Stimulated activated memory B cell treated with anti-CD40 and anti-IgM and Interleukin-4, amounts not matched to agents 10 μg/mL and 1 μg/mL and 100 μg/mL, for 72 hours (primary cell): ENCODE measurements at regions not wholly inside any gene's neighbourhood (a gene's known extent, or its start where the extent isn't known, plus 50 kb on each side); places are given as distances from the start of the nearest gene placed in this dataset.

Source experiments
- ATAC-seq: fragments of 150-1000 bp; cut with Tn5 transposase; 2 replicates; pipeline ENCODE4 v1.10.0; 2021
- H3K27ac Mint-ChIP-seq: one replicate; pipeline ENCODE4 v1.8.0; 2022; ENCODE audit warnings: mild to moderate bottlenecking, mixed read lengths
- H3K27me3 Mint-ChIP-seq: one replicate; pipeline ENCODE4 v1.8.0; 2022; ENCODE audit warnings: mixed read lengths
- H3K36me3 Mint-ChIP-seq: one replicate; pipeline ENCODE4 v1.8.0; 2022; ENCODE audit warnings: mixed read lengths
- H3K4me1 Mint-ChIP-seq: one replicate; pipeline ENCODE4 v1.8.0; 2022; ENCODE audit warnings: mixed read lengths
- H3K4me3 Mint-ChIP-seq: one replicate; pipeline ENCODE4 v1.8.0; 2022; ENCODE audit warnings: mild to moderate bottlenecking, moderate library complexity, mixed read lengths
- H3K9me3 Mint-ChIP-seq: one replicate; pipeline ENCODE4 v1.8.0; 2022; ENCODE audit warnings: mixed read lengths

DNA sequence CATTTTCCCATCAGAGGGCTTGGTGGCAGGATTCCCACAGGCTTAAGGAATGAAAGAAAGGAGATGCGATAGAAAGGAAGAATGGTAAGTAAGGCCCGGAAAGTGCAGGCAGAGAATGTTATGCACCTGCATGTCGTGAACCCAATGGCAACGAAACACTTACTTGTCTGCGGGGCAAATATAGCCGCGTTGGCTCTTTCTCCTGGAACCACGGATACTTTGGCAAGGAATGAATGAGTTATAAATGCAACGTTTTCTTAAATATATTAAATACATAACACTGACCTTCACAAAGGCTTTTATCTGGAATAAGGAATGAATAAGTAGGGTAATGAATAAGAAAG is 192.1 kb downstream of the KATNAL1 start:
- H3K36me3 Mint-ChIP-seq = no peaks in the 10 kb centered on the region
- H3K27ac Mint-ChIP-seq = no peak overlapping the region
- peak overlapping the region; percentile 57 for H3K4me3 Mint-ChIP-seq
- ATAC-seq = no peak
- no peaks in the 10 kb centered on the region for H3K9me3 Mint-ChIP-seq
- peaks cover 21% of the 10 kb centered on the region for H3K27me3 Mint-ChIP-seq
- peaks cover 26% of the 10 kb centered on the region for H3K4me1 Mint-ChIP-seq

DNA sequence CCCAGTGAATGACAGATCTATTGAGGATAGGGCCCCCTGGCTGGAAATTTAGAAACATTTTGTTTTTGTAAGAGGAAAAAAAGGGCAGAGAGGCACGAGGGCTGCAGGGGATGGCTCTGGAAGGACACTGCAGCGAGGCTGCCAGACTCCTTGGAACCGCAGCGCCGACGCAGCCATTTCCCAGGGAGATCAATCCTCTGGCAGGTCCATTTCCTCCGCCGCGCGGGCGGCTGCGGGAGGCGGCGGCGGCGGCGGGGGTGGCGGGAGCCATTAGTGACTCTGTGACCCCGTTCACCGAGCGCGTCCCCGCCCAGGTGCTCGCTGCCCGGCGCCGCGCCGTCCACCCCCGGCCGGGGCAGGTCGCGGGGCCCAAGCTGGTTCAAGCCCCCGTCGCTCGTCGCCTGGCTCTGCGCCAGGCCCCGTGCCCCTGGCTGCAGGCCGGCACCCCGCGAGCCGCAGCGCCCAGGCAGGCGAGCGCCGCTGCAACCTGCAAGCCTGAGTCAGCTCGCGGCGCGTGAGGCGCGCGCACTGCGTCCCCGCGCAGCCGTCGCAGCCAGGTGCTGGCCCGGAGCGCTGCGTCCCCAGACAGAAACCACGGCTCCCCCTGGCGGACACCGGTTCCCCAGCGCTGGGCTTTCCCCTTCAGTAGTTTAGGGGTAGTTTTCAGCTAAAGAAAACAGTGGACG is 192.6 kb downstream of the KATNAL1 start:
- Mint-ChIP-seq H3K9me3 (no peaks in the 10 kb centered on the region), H3K4me1 (peaks cover 21% of the 10 kb centered on the region), H3K36me3 (no peaks in the 10 kb centered on the region), H3K27me3 (peaks cover 21% of the 10 kb centered on the region), H3K4me3 (peak overlapping the region; percentile 83), H3K27ac (peak overlapping the region; percentile 63)
- peak; percentile 96 for ATAC-seq

DNA sequence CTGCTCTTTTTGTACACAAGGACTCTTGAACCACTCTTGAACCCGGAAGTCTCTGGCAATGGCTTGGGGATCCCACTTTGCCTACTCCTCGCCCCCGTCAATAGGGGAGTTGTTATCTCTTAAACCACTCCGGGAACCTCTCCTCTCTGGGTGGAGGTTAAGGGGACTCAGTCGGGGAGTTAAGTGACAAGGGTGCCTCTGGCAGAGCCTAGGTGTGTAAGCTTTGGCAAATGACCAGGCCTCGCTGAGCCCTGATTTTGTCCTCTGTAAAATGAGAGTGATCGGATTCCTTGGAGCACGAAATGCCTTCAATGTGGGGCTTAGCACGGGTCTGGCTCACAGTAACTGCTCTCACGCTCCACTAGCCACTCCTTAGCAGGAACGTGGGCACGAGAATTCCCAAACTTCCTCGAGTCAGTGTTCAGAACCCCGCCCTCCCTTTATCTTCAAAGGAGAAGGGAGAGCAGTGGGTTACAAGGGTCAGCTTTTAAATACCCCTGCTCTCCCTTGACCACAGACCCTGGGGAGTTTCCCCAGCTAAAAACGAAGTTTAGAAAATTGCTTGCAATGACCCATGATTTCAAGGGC is 193.3 kb downstream of the KATNAL1 start:
- H3K27ac Mint-ChIP-seq = peak overlapping the region; percentile 63

DNA sequence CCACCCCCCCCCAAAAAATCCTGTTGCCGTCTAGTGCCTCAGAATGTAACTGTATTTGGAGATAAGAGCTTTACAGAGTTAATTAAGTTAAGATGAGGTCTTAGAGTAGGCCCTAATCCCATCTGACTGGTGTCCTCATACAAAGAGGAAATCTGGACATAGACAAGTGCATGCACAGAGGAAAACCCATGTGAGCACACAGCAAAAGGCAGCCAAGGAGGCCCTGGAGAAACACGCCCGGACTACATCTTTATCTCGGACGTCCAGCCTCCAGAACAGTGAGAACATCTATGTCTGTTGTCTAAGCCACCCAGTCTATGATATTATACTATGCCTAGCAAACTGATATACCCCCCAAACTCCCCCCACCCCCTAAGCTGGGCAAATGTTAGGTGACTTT is 193.8 kb downstream of the KATNAL1 start:
- no peak overlapping the region for H3K4me3 Mint-ChIP-seq
- no peak for ATAC-seq
- peaks cover 21% of the 10 kb centered on the region for H3K27me3 Mint-ChIP-seq
- H3K27ac Mint-ChIP-seq = no peak overlapping the region
- H3K4me1 Mint-ChIP-seq = peaks cover 17% of the 10 kb centered on the region
- H3K9me3 Mint-ChIP-seq = no peaks in the 10 kb centered on the region
- no peaks in the 10 kb centered on the region for H3K36me3 Mint-ChIP-seq

More for the DNA sequence above, 193.3 kb downstream of the KATNAL1 start:
- H3K9me3 Mint-ChIP-seq = no peaks in the 10 kb centered on the region
- H3K36me3 Mint-ChIP-seq = no peaks in the 10 kb centered on the region
- peaks cover 21% of the 10 kb centered on the region for H3K27me3 Mint-ChIP-seq
- H3K4me1 Mint-ChIP-seq = peaks cover 17% of the 10 kb centered on the region
- peak overlapping the region; percentile 83 for H3K4me3 Mint-ChIP-seq
- no peak for ATAC-seq

DNA sequence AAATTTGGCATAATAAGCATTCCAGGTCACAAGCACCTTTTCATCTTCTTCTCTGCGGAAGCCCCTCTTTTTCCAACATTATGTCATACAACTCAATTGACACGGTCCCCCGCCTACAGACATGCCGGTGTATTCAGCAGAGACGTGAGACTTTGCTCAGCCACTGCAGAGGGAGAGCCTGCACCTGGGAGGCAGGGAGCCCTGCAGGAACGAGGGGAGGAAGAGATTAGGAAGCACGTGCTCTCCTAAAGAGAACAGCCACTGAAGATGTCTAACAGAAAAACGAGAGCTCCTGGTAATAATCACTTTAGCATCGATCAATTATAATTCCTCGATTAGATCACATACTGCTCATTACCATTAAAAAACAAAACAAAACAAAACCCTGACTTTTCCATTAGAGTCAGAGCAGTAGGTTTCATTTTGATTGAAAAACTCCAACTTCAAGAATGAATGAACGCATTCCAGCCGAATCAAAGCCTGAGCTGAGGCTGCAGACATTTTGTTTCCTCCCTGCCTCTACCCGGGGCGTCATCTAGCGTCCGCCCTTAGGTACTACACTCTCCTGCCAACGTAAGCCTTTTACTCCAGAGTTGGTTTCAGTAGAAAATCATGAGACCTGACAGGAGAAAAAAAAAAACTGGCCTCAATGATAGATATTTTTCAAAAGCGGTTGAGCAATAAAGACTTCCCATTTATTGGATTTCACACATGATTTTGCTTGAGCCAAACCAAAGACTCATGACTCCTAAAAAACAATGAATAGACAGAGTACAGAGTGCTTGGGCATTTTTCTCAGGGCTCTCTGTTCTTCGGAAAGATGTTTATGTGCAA is 194.5 kb downstream of the KATNAL1 start:
- Mint-ChIP-seq H3K4me1 (peaks cover 17% of the 10 kb centered on the region), H3K4me3 (peak overlapping the region; percentile 74), H3K27ac (peak overlapping the region; percentile 24), H3K9me3 (no peaks in the 10 kb centered on the region), H3K36me3 (no peaks in the 10 kb centered on the region), H3K27me3 (peaks cover 18% of the 10 kb centered on the region)
- peak; percentile 54 for ATAC-seq

DNA sequence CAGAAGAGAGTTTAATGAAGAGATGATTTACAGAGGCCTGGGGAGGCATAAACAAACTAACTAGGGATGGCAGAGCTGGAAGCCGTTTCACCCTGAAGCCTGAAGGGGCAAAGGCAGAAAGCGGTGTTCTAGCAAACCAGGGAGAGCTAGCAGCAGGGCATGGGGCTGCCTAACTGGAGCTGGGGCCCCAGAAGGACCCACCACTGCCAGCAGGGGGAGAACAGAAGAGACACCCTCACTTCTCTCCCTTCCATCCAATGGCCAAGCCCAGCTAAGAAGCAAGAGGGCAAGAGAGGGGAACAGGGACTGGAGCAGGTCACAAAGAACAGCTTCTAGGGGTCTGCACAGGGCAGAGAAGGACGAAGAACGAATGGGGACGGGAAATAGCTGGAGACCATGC is 195.5 kb downstream of the KATNAL1 start:
- H3K27ac Mint-ChIP-seq = no peak overlapping the region
- ATAC-seq = no peak
- H3K4me1 Mint-ChIP-seq = peaks cover 17% of the 10 kb centered on the region
- no peaks in the 10 kb centered on the region for H3K9me3 Mint-ChIP-seq
- no peaks in the 10 kb centered on the region for H3K36me3 Mint-ChIP-seq
- H3K4me3 Mint-ChIP-seq = no peak overlapping the region
- peaks cover 10% of the 10 kb centered on the region for H3K27me3 Mint-ChIP-seq

DNA sequence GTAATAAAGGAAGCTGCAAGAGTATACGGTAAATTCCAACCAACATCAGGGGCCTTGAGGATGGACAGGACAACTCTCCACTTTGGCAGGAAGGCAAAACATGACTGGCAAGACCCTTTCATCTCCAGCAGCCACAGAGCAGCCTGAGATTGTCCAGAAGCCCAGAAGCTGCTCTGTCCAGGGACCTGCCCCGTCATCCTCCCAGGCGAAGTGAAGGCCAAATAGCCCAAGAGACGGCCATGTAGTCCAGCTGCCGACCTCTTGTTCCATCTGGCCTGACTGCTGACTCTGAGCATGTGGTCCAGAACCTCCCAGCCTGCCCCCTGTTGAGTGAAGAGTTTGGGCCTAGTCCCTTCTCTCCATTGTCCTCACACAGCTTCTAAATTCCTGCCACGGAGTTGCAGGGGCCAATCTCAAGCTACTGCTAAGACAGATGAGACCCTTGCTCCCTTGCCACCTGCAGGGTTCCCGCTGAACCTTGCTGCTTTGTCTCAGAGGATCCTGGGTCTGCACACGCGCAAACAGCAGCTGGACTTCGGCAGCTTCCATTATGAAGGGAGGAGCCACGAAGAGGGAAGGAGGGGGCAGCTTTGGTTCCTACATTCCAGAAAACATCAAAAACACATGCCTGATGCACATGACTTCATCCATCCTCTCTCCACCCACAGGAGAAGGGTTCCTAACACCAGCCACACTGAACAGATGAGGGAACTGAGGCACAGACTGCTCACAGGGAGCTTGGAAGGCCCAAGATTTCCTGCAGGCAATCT is 196.9 kb downstream of the KATNAL1 start:
- no peak for ATAC-seq
- no peaks in the 10 kb centered on the region for H3K36me3 Mint-ChIP-seq
- no peaks in the 10 kb centered on the region for H3K9me3 Mint-ChIP-seq
- no peak overlapping the region for H3K4me3 Mint-ChIP-seq
- H3K4me1 Mint-ChIP-seq = peaks cover 17% of the 10 kb centered on the region
- no peak overlapping the region for H3K27ac Mint-ChIP-seq
- peaks cover 1% of the 10 kb centered on the region for H3K27me3 Mint-ChIP-seq

DNA sequence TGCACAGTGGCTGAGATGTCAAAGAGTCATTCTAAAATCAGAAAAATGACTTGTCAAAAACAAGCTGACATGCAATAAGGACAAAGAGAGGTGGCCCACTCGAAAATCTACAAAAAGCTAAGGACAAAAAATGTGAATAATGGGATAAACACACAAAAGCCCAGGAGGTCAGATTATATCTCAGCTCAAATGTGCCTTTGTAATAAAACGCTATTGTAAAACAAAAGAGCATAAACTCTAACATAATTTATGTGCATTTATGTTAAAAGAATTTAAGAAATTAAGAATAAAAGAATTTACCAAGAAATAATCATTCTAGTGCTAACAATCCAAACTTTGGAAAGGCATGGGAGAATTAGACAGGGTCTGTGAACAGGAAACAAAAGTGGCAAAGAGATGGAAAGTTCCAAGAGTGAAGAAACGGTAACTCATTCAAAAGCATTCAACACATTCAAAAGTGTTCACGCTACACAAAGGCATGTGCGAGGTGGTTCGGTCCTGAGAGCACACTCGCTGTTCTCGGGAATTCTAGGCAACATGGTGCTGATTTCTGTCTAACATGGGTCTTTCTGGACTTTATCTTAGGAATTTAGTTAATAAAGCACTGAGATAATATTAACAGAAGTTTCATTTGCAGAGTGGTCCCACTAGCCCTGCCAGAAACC is 197.7 kb downstream of the KATNAL1 start:
- no peak for ATAC-seq
- Mint-ChIP-seq H3K4me1 (peaks cover 17% of the 10 kb centered on the region), H3K36me3 (no peaks in the 10 kb centered on the region), H3K4me3 (no peak overlapping the region), H3K27me3 (peaks cover 10% of the 10 kb centered on the region), H3K9me3 (no peaks in the 10 kb centered on the region), H3K27ac (no peak overlapping the region)

DNA sequence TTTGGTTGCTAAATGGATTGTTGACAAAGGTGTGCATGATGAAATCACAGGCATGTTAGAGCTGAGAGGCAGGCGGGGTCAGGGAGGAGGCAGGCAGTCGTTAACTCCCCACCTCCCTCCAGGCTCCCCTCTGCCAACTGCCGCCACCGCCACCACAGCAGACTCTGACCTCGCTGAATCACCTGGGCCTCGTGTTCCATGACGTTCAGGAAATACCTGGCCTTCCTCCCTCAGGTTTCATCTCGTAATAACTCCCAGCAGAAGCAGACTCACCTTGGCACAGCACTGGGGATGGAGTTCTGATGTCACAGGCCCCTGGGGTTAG is 198.5 kb downstream of the KATNAL1 start:
- Mint-ChIP-seq H3K4me1 (peaks cover 17% of the 10 kb centered on the region), H3K4me3 (no peak overlapping the region), H3K36me3 (no peaks in the 10 kb centered on the region), H3K27ac (no peak overlapping the region), H3K27me3 (peaks cover 12% of the 10 kb centered on the region), H3K9me3 (no peaks in the 10 kb centered on the region)
- ATAC-seq = no peak

DNA sequence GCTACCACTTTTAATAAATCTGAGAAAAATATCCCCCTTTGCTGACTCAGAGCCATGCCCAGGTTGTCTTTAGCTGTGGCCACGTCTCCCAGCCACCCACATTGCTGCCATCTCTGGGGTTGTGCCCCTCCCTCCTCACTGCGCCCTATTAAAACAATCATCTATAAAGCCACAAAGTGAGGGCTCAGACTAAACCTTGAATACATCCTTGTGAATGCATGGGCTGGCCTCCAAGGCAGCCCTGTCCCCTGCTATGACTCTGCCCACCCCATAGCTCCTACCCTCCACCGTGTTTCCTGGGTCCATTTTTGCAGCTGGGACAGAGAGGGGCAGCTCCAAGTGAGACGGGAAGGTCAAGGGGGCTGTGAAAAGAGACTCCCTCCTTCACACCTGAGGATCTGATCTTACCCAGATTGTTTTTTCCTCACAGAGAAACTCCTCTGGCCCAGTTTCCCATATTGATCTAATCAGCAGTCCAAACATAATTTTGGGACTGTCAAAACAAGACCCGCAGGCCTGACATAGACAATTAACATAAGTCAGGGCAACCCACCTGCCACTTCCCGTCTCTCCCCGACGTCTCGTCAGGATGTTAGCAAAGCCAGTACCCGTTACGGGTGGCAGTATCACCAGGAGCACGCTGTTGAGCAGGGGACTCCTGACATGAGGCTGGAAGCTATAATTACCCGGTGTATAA is 199.0 kb downstream of the KATNAL1 start:
- Mint-ChIP-seq H3K27me3 (peaks cover 12% of the 10 kb centered on the region), H3K4me3 (no peak overlapping the region), H3K27ac (no peak overlapping the region), H3K4me1 (peaks cover 17% of the 10 kb centered on the region), H3K9me3 (no peaks in the 10 kb centered on the region), H3K36me3 (no peaks in the 10 kb centered on the region)
- no peak for ATAC-seq

DNA sequence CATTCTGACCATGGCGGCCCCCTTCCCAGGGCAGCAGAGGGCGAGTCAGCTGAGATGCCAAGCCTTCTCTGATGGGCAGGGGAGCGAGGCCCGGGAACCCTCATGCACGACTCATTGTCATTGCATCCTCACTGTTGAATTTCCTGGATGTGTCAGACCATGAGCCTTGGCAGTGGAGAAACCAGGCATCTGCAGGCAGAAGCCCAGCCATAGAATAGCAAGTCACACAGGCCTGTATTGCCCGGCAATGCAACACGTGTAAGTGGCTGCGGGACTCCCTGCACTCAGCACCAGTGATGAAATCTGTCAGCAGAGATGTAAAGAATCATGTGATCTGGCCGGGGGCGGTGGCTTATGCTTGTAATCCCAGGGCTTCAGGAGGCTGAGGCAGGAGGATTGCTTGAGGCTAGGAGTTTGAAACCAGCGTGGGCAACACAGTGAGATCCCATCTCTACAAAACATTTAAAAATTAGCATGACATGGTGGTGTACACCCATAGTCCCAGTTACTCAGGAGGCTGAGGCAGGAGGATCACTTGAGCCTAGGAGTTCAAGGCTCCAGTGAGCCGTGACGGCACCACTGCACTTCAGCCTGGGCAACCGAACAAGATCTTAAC is 199.7 kb downstream of the KATNAL1 start:
- H3K4me1 Mint-ChIP-seq = peaks cover 10% of the 10 kb centered on the region
- peaks cover 12% of the 10 kb centered on the region for H3K27me3 Mint-ChIP-seq
- H3K27ac Mint-ChIP-seq = no peak overlapping the region
- no peak overlapping the region for H3K4me3 Mint-ChIP-seq
- no peak for ATAC-seq
- no peaks in the 10 kb centered on the region for H3K9me3 Mint-ChIP-seq
- no peaks in the 10 kb centered on the region for H3K36me3 Mint-ChIP-seq

DNA sequence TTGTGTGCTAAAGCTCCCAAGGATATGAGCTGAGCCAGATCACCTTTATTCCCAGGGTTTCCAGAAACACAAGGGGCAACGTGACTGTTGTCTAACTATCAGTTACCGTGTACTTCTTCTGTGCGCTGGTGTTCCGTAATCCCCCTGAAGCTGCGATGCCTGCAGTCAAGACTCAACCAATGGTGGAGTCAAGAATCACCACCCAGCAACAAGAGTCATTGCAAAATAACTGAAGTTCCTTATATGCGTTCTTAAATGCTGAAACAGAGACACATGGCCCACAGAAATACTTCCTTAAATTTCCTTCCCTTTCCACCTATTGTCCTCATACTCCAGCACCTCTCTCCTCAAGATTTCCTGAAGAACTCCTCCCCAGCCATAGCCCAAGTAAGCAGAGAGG is 200.2 kb downstream of the KATNAL1 start:
- H3K36me3 Mint-ChIP-seq = no peaks in the 10 kb centered on the region
- no peak overlapping the region for H3K27ac Mint-ChIP-seq
- ATAC-seq = no peak
- no peaks in the 10 kb centered on the region for H3K9me3 Mint-ChIP-seq
- H3K27me3 Mint-ChIP-seq = peaks cover 12% of the 10 kb centered on the region
- H3K4me3 Mint-ChIP-seq = no peak overlapping the region
- H3K4me1 Mint-ChIP-seq = peaks cover 5% of the 10 kb centered on the region

DNA sequence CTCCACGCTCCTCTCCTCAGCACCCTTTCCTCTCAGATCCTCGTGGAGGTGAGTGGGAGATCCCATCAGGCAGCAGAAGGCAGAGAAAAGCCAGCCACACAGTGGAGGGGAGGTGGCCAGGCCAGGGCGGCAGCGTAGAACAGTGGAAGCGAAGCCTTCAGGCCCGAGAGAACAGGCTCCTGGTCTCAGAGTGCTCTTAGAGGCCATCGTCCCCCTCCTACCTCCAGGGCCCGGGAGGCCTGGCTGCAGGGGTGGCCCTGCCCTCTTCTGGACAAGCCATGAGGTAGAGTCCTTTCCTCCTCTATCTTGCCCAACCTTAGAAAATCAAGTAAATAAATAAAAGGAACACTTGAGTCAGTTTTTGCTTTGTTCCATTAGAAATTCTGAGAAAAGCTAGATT is 202.0 kb downstream of the KATNAL1 start:
- no peaks in the 10 kb centered on the region for H3K4me1 Mint-ChIP-seq
- no peak overlapping the region for H3K27ac Mint-ChIP-seq
- no peak overlapping the region for H3K4me3 Mint-ChIP-seq
- H3K9me3 Mint-ChIP-seq = no peaks in the 10 kb centered on the region
- ATAC-seq = no peak
- peaks cover 12% of the 10 kb centered on the region for H3K27me3 Mint-ChIP-seq
- H3K36me3 Mint-ChIP-seq = no peaks in the 10 kb centered on the region

DNA sequence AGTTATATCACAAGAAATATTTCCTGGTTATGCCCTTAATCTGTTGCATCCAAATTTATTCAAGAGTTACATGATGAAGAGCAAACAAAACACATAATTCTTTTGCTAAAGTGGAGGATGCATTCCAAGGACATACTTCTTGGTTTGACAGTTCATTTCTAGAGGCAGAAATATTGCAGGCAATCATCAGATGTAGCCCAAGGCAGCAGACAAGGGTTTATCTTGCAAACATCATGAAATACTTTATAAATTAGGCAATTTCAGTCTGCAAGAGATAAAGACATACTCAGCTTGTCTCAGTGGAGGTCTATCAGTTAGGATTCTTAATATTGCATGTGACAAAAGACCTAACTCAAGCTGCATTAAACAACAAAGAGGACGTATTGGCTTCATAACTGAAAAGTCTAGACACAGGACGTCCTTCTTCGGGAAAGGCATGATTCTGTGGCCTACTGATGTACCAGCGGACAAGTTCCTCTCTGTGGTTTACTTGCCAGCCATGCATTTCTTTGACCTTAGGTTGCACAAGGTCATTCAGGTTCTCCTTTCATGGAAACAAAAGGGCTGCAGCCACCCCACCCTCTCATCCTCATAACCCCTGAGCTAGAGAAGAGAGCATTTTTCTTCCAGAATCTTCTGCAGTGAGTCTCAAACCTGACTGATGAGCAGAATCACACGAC is 204.1 kb downstream of the KATNAL1 start:
- Mint-ChIP-seq H3K4me3 (no peak overlapping the region), H3K9me3 (no peaks in the 10 kb centered on the region), H3K27ac (no peak overlapping the region), H3K27me3 (peaks cover 23% of the 10 kb centered on the region), H3K36me3 (no peaks in the 10 kb centered on the region), H3K4me1 (no peaks in the 10 kb centered on the region)
- no peak for ATAC-seq
